Gastrocnemius medialis (tissue), 4 donors: ENCODE measurements at regions not wholly inside any gene's neighbourhood (a gene's known extent, or its start where the extent isn't known, plus 50 kb on each side); places are given as distances from the start of the nearest gene placed in this dataset.

Source experiments
- ATAC-seq, 2 donors: fragments of 150-250 bp; one replicate each; pipeline ENCODE4 v1.9.1; 2016
- DNase-seq, 2 donors: peaks; one replicate each; pipeline ENCODE4 v3.0.0-alpha.2; 2019
- H3K27ac ChIP-seq, 4 donors: fragments of 200-600 bp; sonication (generic); 1 replicate in 1 of 4; 2 replicates in 3 of 4; pipeline ENCODE4 v1.5.1; 2016 to 2018; ENCODE audit warnings: mild to moderate bottlenecking in 2 of 4, moderate library complexity in 1 of 4
- H3K27me3 ChIP-seq, 3 donors: fragments of 200-600 bp; sonication (generic) in 2 of 3; 1 replicate in 1 of 3; 2 replicates in 2 of 3; pipeline versions ENCODE4 v1.5.1 to v1.6.0; 2016 to 2019; ENCODE audit warnings: mild to moderate bottlenecking in 1 of 3, moderate library complexity in 1 of 3
- H3K36me3 ChIP-seq, 2 donors: fragments of 200-600 bp; sonication (generic) in 1 of 2; one replicate each; pipeline ENCODE4 v1.5.1; 2017 to 2018
- H3K4me1 ChIP-seq, 2 donors: fragments of 200-600 bp; sonication (generic) in 1 of 2; one replicate each; pipeline ENCODE4 v1.5.1; 2016 to 2017; ENCODE audit warnings: mild to moderate bottlenecking in 2 of 2
- H3K4me3 ChIP-seq, 4 donors: fragments of 200-600 bp; sonication (generic) in 3 of 4; 1 replicate in 1 of 4; 2 replicates in 3 of 4; pipeline ENCODE4 v1.5.1; 2016 to 2019; ENCODE audit warnings: mild to moderate bottlenecking in 2 of 4
- H3K9me3 ChIP-seq, 3 donors: fragments of 200-600 bp; sonication (generic) in 2 of 3; 1 replicate in 1 of 3; 2 replicates in 2 of 3; pipeline ENCODE4 v1.5.1; 2016 to 2019
- CTCF ChIP-seq, 5 experiments: fragments of 450-650 bp in 3 of 5; fragments of 200-600 bp in 2 of 5; sonication (generic) in 2 of 5; IDR thresholded peaks in 4 of 5; conservative IDR thresholded peaks in 1 of 5; 1 replicate in 4 of 5; 2 replicates in 1 of 5; pipeline ENCODE4 v1.5.1; 2016 to 2019; ENCODE audit warnings: antibody characterized with exemption in 5 of 5, mild to moderate bottlenecking in 3 of 5, moderate library complexity in 3 of 5
- POLR2A ChIP-seq, 2 donors: fragments of 450-650 bp; IDR thresholded peaks; one replicate each; pipeline ENCODE4 v1.6.1; 2017; ENCODE audit warnings: antibody characterized with exemption in 2 of 2, mild to moderate bottlenecking in 2 of 2, moderate library complexity in 2 of 2
- in situ Hi-C, 4 donors: fragments of 200-750 bp; cut with MboI; loops; one replicate each; pipeline versions ENCODE4 v1.15.0 to v1.8.0; 2017; ENCODE audit warnings: low sequenced_read_pairs in 4 of 4
- intact Hi-C: fragments of 100-400 bp; cut with DNase I; formaldehyde crosslinking; loops from one replicate; pipeline ENCODE4 v1.15.1; 2023; ENCODE audit warnings: low total_unique reads

GRCh38 chr10:2584385-2584784, 483.0 kb upstream of the PFKP start:
- H3K27ac ChIP-seq: no peak overlapping the region
- H3K27me3 ChIP-seq: no peaks in the 10 kb centered on the region
- no peaks in the 10 kb centered on the region for H3K9me3 ChIP-seq
- ATAC-seq (no peak), DNase-seq (no peak)
- H3K36me3 ChIP-seq: no peaks in the 10 kb centered on the region
- H3K4me1 ChIP-seq: no peaks in the 10 kb centered on the region
- intact Hi-C loops: no loop called here
- TF ChIP-seq CTCF (IDR thresholded peaks at IDR 0.05 in 4 of 5, conservative IDR thresholded peaks at IDR 0.05 in 1 of 5) (no peak), POLR2A (IDR thresholded peaks at IDR 0.05) (no peak)
- in situ Hi-C loops: no loop called here
- no peak overlapping the region for H3K4me3 ChIP-seq

DNA sequence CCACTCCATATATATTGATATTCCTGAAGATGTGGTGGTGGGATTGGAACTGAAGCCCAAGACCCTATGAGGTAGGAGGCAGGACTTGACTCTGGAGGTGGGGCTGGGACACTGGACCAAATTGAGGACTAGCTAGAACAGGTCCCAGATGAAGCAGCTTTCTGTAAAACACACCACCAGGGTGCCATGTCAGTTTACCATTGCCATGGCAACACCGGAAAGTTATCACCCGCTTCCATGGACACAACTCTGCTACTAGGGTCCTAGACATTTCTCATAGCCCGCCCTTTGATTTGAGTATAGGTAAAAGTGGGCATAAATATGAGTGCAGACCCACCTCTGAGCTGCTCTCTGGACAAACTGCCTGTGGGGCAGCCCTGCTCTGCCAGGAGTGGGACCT, 490.5 kb upstream of the PFKP start:
- Histone ChIP-seq H3K36me3 (no peaks in the 10 kb centered on the region), H3K9me3 (no peaks in the 10 kb centered on the region), H3K27ac (no peak overlapping the region), H3K4me3 (no peak overlapping the region), H3K27me3 (no peaks in the 10 kb centered on the region), H3K4me1 (no peaks in the 10 kb centered on the region)
- TF ChIP-seq POLR2A (IDR thresholded peaks at IDR 0.05) (no peak), CTCF (IDR thresholded peaks at IDR 0.05 in 4 of 5, conservative IDR thresholded peaks at IDR 0.05 in 1 of 5) (no peak)
- no peak for ATAC-seq
- intact Hi-C loops (no loop called here), in situ Hi-C loops (no loop called here)
- no peak for DNase-seq

DNA sequence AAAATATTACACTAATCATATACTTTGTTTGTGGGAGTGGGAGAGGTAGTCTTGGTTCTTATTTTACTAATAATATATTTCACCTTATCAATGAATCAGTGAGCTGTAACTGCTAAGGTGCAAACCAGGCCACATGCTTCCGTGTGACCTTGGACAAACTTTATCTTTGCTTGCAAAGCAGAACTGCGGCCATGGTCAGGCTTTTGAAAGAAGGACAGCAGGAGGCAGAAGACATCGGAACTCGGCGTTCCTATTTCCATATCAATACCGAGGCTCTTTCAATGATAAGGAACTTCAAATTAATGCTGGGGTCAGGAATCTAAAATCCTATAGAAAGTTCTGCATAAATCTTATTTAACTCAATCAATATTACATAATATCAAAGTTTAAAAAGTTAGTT, 491.9 kb upstream of the PFKP start:
- Histone ChIP-seq H3K4me1 (no peaks in the 10 kb centered on the region), H3K36me3 (no peaks in the 10 kb centered on the region), H3K9me3 (no peaks in the 10 kb centered on the region), H3K27ac (no peak overlapping the region), H3K4me3 (no peak overlapping the region), H3K27me3 (no peaks in the 10 kb centered on the region)
- intact Hi-C loops (no loop called here), in situ Hi-C loops (no loop called here)
- DNase-seq: no peak
- no peak for TF ChIP-seq CTCF (IDR thresholded peaks at IDR 0.05 in 4 of 5, conservative IDR thresholded peaks at IDR 0.05 in 1 of 5)
- no peak for TF ChIP-seq POLR2A (IDR thresholded peaks at IDR 0.05)
- no peak for ATAC-seq

GRCh38 chr10:2572611-2573010, 494.7 kb upstream of the PFKP start:
- no peaks in the 10 kb centered on the region for H3K4me1 ChIP-seq
- in situ Hi-C loops (no loop called here), intact Hi-C loops (no loop called here)
- no peak overlapping the region for H3K4me3 ChIP-seq
- no peaks in the 10 kb centered on the region for H3K36me3 ChIP-seq
- no peak overlapping the region for H3K27ac ChIP-seq
- no peaks in the 10 kb centered on the region for H3K9me3 ChIP-seq
- H3K27me3 ChIP-seq: no peaks in the 10 kb centered on the region
- DNase-seq: no peak
- TF ChIP-seq CTCF (IDR thresholded peaks at IDR 0.05 in 4 of 5, conservative IDR thresholded peaks at IDR 0.05 in 1 of 5) (no peak), POLR2A (IDR thresholded peaks at IDR 0.05) (no peak)
- no peak for ATAC-seq

- TF ChIP-seq CTCF (IDR thresholded peaks at IDR 0.05 in 4 of 5, conservative IDR thresholded peaks at IDR 0.05 in 1 of 5): no peak
- no peak for TF ChIP-seq POLR2A (IDR thresholded peaks at IDR 0.05)
- in situ Hi-C loops: no loop called here
- intact Hi-C loops: no loop called here
- no peak for ATAC-seq
- no peak overlapping the region for H3K4me3 ChIP-seq
- no peaks in the 10 kb centered on the region for H3K4me1 ChIP-seq
- H3K9me3 ChIP-seq: no peaks in the 10 kb centered on the region
- H3K27ac ChIP-seq: no peak overlapping the region
- H3K27me3 ChIP-seq: no peaks in the 10 kb centered on the region
- no peaks in the 10 kb centered on the region for H3K36me3 ChIP-seq
- no peak for DNase-seq
These were observed 510.5 kb upstream of the PFKP start for GRCh38 chr10:2556883-2557282.
